Chondrocyte (in vitro differentiated cells): ENCODE measurements at regions not wholly inside any gene's neighbourhood (a gene's known extent, or its start where the extent isn't known, plus 50 kb on each side); places are given as distances from the start of the nearest gene placed in this dataset.
A peak's percentile ranks its signal among the peaks of the same experiment; 100 is the strongest.

Experiments used
- DNase-seq: peaks from one replicate; pipeline ENCODE4 v3.0.0; 2021; ENCODE audit warnings: mixed read lengths, low spot score
- H3K27ac Mint-ChIP-seq: one replicate; pipeline ENCODE4 v1.8.0; 2021; ENCODE audit warnings: mild to moderate bottlenecking, moderate library complexity, mixed read lengths; ENCODE audit not compliant: unreplicated experiment
- H3K27me3 Mint-ChIP-seq: 2 replicates; pipeline ENCODE4 v1.8.0; 2021; ENCODE audit warnings: low read depth, mixed read lengths
- H3K36me3 Mint-ChIP-seq: 2 replicates; pipeline ENCODE4 v1.8.0; 2021; ENCODE audit warnings: low read depth, mixed read lengths
- H3K4me1 Mint-ChIP-seq: 2 replicates; pipeline ENCODE4 v1.8.0; 2021; ENCODE audit warnings: low read depth, mild to moderate bottlenecking, mixed read lengths
- H3K4me3 Mint-ChIP-seq: one replicate; pipeline ENCODE4 v1.8.0; 2021; ENCODE audit warnings: mild to moderate bottlenecking, moderate library complexity, mixed read lengths; ENCODE audit not compliant: unreplicated experiment
- H3K9me3 Mint-ChIP-seq: 2 replicates; pipeline ENCODE4 v1.8.0; 2021; ENCODE audit warnings: low read depth, mixed read lengths
- CTCF ChIP-seq: fragments of 200-600 bp; sonication (generic); IDR thresholded peaks from 2 replicates; pipeline ENCODE4 v1.5.0; 2021; ENCODE audit warnings: antibody characterized with exemption, mild to moderate bottlenecking, moderate library complexity

- Mint-ChIP-seq H3K27me3 (no peaks in the 10 kb centered on the region), H3K27ac (no peak overlapping the region), H3K4me1 (no peaks in the 10 kb centered on the region), H3K36me3 (peaks cover 9% of the 10 kb centered on the region), H3K4me3 (no peak overlapping the region), H3K9me3 (peaks cover 16% of the 10 kb centered on the region)
- TF ChIP-seq CTCF: no peak
- DNase-seq: no peak
Observed at GRCh38 chr2:190771726-190772125, 108.9 kb upstream of the GLS start.

DNA sequence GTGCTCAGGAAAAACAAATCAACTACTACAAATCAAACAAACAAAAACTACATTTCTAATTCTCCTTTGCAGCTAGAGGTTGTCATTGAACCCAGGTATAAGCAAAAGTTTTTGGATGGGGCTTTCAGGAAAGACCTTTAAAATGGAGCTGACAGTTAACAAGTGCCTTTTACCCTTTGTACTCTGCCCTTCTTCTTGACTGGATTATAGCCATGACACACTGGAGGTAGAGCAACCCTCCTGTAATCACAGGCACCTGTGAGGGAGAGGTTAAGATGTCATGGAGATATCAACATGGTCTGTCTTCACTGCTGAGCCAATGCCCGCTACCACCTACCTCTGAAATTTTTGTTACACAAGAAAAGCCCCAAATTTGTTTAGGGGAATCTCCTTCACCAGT is 100.0 kb upstream of the GLS start:
- H3K36me3 Mint-ChIP-seq: peaks cover 13% of the 10 kb centered on the region
- H3K4me3 Mint-ChIP-seq: no peak overlapping the region
- no peak for TF ChIP-seq CTCF
- H3K27ac Mint-ChIP-seq: no peak overlapping the region
- peaks cover 8% of the 10 kb centered on the region for H3K4me1 Mint-ChIP-seq
- H3K9me3 Mint-ChIP-seq: peaks cover 19% of the 10 kb centered on the region
- H3K27me3 Mint-ChIP-seq: no peaks in the 10 kb centered on the region
- DNase-seq: no peak

GRCh38 chr2:190781604-190782198 is 98.9 kb upstream of the GLS start:
- DNase-seq: no peak
- TF ChIP-seq CTCF: peak; percentile 92
- H3K4me1 Mint-ChIP-seq: peaks cover 17% of the 10 kb centered on the region
- peaks cover 11% of the 10 kb centered on the region for H3K9me3 Mint-ChIP-seq
- peaks cover 6% of the 10 kb centered on the region for H3K36me3 Mint-ChIP-seq
- no peak overlapping the region for H3K27ac Mint-ChIP-seq
- H3K27me3 Mint-ChIP-seq: no peaks in the 10 kb centered on the region
- no peak overlapping the region for H3K4me3 Mint-ChIP-seq

GRCh38 chr2:190782264-190782663 is 98.4 kb upstream of the GLS start:
- Mint-ChIP-seq H3K9me3 (peaks cover 7% of the 10 kb centered on the region), H3K27ac (no peak overlapping the region)

DNA sequence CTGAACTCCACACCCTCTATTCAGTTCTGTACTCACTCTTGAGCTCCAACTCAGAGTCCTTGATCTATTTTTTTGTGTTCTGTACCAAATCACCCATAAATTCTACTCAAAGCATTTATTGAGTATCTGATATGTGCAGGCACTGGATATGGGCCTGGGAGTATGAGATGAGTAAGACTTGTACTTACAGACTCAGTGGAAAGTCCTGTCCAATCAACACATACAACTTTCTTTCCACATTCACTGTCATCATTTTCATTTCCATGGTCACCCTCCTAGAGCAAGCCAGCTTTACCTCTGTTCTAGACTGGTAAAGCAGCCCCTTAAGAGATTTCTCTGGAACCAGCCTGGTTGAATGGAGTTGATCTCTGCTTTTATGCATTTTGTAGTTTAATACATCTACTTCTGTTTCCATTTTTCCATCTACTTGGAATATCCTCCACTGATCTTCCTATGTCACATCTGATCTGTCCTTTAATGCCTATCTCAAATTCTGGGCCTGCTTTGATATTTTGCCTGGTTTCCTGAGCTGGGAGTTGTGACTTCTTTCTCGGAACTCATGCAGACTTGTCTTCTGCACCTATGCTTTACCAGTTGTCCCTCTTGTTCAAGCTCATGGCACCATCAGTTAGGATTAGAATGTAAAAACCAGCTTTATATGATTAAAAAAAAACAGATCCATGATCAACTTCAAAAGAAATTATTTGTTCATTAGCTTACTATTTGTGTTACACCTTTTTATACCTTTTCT is 96.9 kb upstream of the GLS start:
- Mint-ChIP-seq H3K27ac (no peak overlapping the region), H3K4me1 (peaks cover 19% of the 10 kb centered on the region), H3K4me3 (no peak overlapping the region), H3K36me3 (peaks cover 3% of the 10 kb centered on the region), H3K9me3 (peaks cover 7% of the 10 kb centered on the region), H3K27me3 (no peaks in the 10 kb centered on the region)
- no peak for TF ChIP-seq CTCF
- no peak for DNase-seq

More at GRCh38 chr2:190782264-190782663, 98.4 kb upstream of the GLS start:
- H3K36me3 Mint-ChIP-seq: peaks cover 3% of the 10 kb centered on the region
- H3K27me3 Mint-ChIP-seq: no peaks in the 10 kb centered on the region
- TF ChIP-seq CTCF: no peak
- peaks cover 19% of the 10 kb centered on the region for H3K4me1 Mint-ChIP-seq
- no peak for DNase-seq
- H3K4me3 Mint-ChIP-seq: no peak overlapping the region
